ENCODE measurements at regions not wholly inside any gene's neighbourhood (a gene's known extent, or its start where the extent isn't known, plus 50 kb on each side); places are given as distances from the start of the nearest gene placed in this dataset.

- no peak for DNase-seq (ENCODE audit: low read depth)
- no peak overlapping the region for H3K4me3 ChIP-seq (ENCODE audit: low read depth, low read length)
- no peak for TF ChIP-seq CTCF (conservative IDR thresholded peaks at IDR 0.05; ENCODE audit: low read depth, low read length)
Measured at GRCh38 chr10:27440478-27440877, 63.6 kb upstream of the RAB18 start.

- TF ChIP-seq CTCF (conservative IDR thresholded peaks at IDR 0.05; ENCODE audit: low read depth, low read length): no peak
- H3K4me3 ChIP-seq (ENCODE audit: low read depth, low read length): no peak overlapping the region
- DNase-seq (ENCODE audit: low read depth): no peak
Measured at GRCh38 chr10:27440021-27440420, 64.1 kb upstream of the RAB18 start.

- H3K4me3 ChIP-seq (ENCODE audit: low read depth, low read length): no peak overlapping the region
- TF ChIP-seq CTCF (conservative IDR thresholded peaks at IDR 0.05; ENCODE audit: low read depth, low read length): no peak
- DNase-seq (ENCODE audit: low read depth): no peak
Measured at GRCh38 chr10:27439101-27439500, 65.0 kb upstream of the RAB18 start.

- H3K4me3 ChIP-seq (ENCODE audit: low read depth, low read length): no peak overlapping the region
- DNase-seq (ENCODE audit: low read depth): no peak
- no peak for TF ChIP-seq CTCF (conservative IDR thresholded peaks at IDR 0.05; ENCODE audit: low read depth, low read length)
Measured at GRCh38 chr10:27437775-27438174, 66.3 kb upstream of the RAB18 start.

- TF ChIP-seq CTCF (conservative IDR thresholded peaks at IDR 0.05; ENCODE audit: low read depth, low read length): no peak
- DNase-seq (ENCODE audit: low read depth): no peak
- H3K4me3 ChIP-seq (ENCODE audit: low read depth, low read length): no peak overlapping the region
Measured at GRCh38 chr10:27436710-27437109, 67.4 kb upstream of the RAB18 start.

GRCh38 chr10:27433976-27434375 is 70.1 kb upstream of the RAB18 start:
- DNase-seq (ENCODE audit: low read depth): no peak
- H3K4me3 ChIP-seq (ENCODE audit: low read depth, low read length): no peak overlapping the region

More at GRCh38 chr10:27433976-27434375, 70.1 kb upstream of the RAB18 start:
- no peak for TF ChIP-seq CTCF (conservative IDR thresholded peaks at IDR 0.05; ENCODE audit: low read depth, low read length)

Measured in choroid plexus epithelial cell (primary cell).